ENCODE measurements at regions not wholly inside any gene's neighbourhood (a gene's known extent, or its start where the extent isn't known, plus 50 kb on each side); places are given as distances from the start of the nearest gene placed in this dataset.
A peak's percentile ranks its signal among the peaks of the same experiment; 100 is the strongest.

GRCh38 chr11:23959462-23959861, 537.4 kb upstream of the LUZP2 start:
- Histone ChIP-seq H3K27me3 (ENCODE audit: control insufficient read depth, insufficient read depth) (no peaks in the 10 kb centered on the region), H3K9me3 (ENCODE audit: control insufficient read depth, low read length) (no peaks in the 10 kb centered on the region), H3K4me3 (ENCODE audit: low read length) (no peak overlapping the region), H3K27ac (ENCODE audit: low read length) (no peak overlapping the region), H3K4me1 (ENCODE audit: control insufficient read depth, insufficient read depth, low read length) (no peaks in the 10 kb centered on the region)
- intact Hi-C loops (cut with DNase I) = no loop called here
- WGBS = 64% methylated on average over 3 of the region's 3 CpGs
- DNase-seq (no peak), ATAC-seq (no peak)

GRCh38 chr11:23961503-23962338, 535.1 kb upstream of the LUZP2 start:
- 86% methylated on average over 20 of the region's 20 CpGs for WGBS
- Histone ChIP-seq H3K4me1 (ENCODE audit: control insufficient read depth, insufficient read depth, low read length) (no peaks in the 10 kb centered on the region), H3K27me3 (ENCODE audit: control insufficient read depth, insufficient read depth) (no peaks in the 10 kb centered on the region), H3K9me3 (ENCODE audit: control insufficient read depth, low read length) (no peaks in the 10 kb centered on the region), H3K27ac (ENCODE audit: low read length) (no peak overlapping the region), H3K4me3 (ENCODE audit: low read length) (no peak overlapping the region)
- ATAC-seq (no peak), DNase-seq (peak in 2 of 3 donors; percentile 13 to 33)
- intact Hi-C loops (cut with DNase I) = no loop called here

GRCh38 chr11:23973244-23973643, 523.6 kb upstream of the LUZP2 start:
- WGBS = 63% methylated on average over 2 of the region's 2 CpGs
- Histone ChIP-seq H3K4me1 (ENCODE audit: control insufficient read depth, insufficient read depth, low read length) (no peaks in the 10 kb centered on the region), H3K27ac (ENCODE audit: low read length) (no peak overlapping the region), H3K27me3 (ENCODE audit: control insufficient read depth, insufficient read depth) (no peaks in the 10 kb centered on the region), H3K4me3 (ENCODE audit: low read length) (no peak overlapping the region), H3K9me3 (ENCODE audit: control insufficient read depth, low read length) (no peaks in the 10 kb centered on the region)
- intact Hi-C loops (cut with DNase I) = no loop called here
- no peak for ATAC-seq
- no peak for DNase-seq

GRCh38 chr11:23974051-23974450, 522.8 kb upstream of the LUZP2 start:
- no peaks in the 10 kb centered on the region for H3K9me3 ChIP-seq (ENCODE audit: control insufficient read depth, low read length)
- no peaks in the 10 kb centered on the region for H3K27me3 ChIP-seq (ENCODE audit: control insufficient read depth, insufficient read depth)
- DNase-seq (no peak), ATAC-seq (no peak)
- intact Hi-C loops (cut with DNase I) = no loop called here
- 50% methylated on average over 3 of the region's 3 CpGs for WGBS
- H3K4me3 ChIP-seq (ENCODE audit: low read length) = no peak overlapping the region
- no peaks in the 10 kb centered on the region for H3K4me1 ChIP-seq (ENCODE audit: control insufficient read depth, insufficient read depth, low read length)
- H3K27ac ChIP-seq (ENCODE audit: low read length) = no peak overlapping the region

- no peak overlapping the region for H3K4me3 ChIP-seq (ENCODE audit: low read length)
- intact Hi-C loops (cut with DNase I) = no loop called here
- H3K27ac ChIP-seq (ENCODE audit: low read length) = no peak overlapping the region
- no peaks in the 10 kb centered on the region for H3K9me3 ChIP-seq (ENCODE audit: control insufficient read depth, low read length)
- ATAC-seq (no peak), DNase-seq (no peak)
- no peaks in the 10 kb centered on the region for H3K4me1 ChIP-seq (ENCODE audit: control insufficient read depth, insufficient read depth, low read length)
- no peaks in the 10 kb centered on the region for H3K27me3 ChIP-seq (ENCODE audit: control insufficient read depth, insufficient read depth)
These were observed 522.3 kb upstream of the LUZP2 start for GRCh38 chr11:23974601-23975000.

- intact Hi-C loops (cut with DNase I) = no loop called here
- no peak overlapping the region for H3K27ac ChIP-seq (ENCODE audit: low read length)
- no peaks in the 10 kb centered on the region for H3K27me3 ChIP-seq (ENCODE audit: control insufficient read depth, insufficient read depth)
- H3K9me3 ChIP-seq (ENCODE audit: control insufficient read depth, low read length) = no peaks in the 10 kb centered on the region
- no peak for DNase-seq
- WGBS = 44% methylated on average over 1 of the region's 1 CpG
- H3K4me3 ChIP-seq (ENCODE audit: low read length) = no peak overlapping the region
- ATAC-seq = no peak
- no peaks in the 10 kb centered on the region for H3K4me1 ChIP-seq (ENCODE audit: control insufficient read depth, insufficient read depth, low read length)
These were observed 520.4 kb upstream of the LUZP2 start for GRCh38 chr11:23976426-23976825.

GRCh38 chr11:23976841-23977271, 520.0 kb upstream of the LUZP2 start:
- no peak for ATAC-seq
- intact Hi-C loops (cut with DNase I) = no loop called here
- Histone ChIP-seq H3K4me3 (ENCODE audit: low read length) (no peak overlapping the region), H3K27ac (ENCODE audit: low read length) (no peak overlapping the region), H3K9me3 (ENCODE audit: control insufficient read depth, low read length) (no peaks in the 10 kb centered on the region), H3K27me3 (ENCODE audit: control insufficient read depth, insufficient read depth) (no peaks in the 10 kb centered on the region), H3K4me1 (ENCODE audit: control insufficient read depth, insufficient read depth, low read length) (no peaks in the 10 kb centered on the region)
- DNase-seq = no peak

- no peaks in the 10 kb centered on the region for H3K27me3 ChIP-seq (ENCODE audit: control insufficient read depth, insufficient read depth)
- DNase-seq (no peak), ATAC-seq (no peak)
- intact Hi-C loops (cut with DNase I) = no loop called here
- WGBS = 63% methylated on average over 1 of the region's 1 CpG
- H3K9me3 ChIP-seq (ENCODE audit: control insufficient read depth, low read length) = no peaks in the 10 kb centered on the region
- no peaks in the 10 kb centered on the region for H3K4me1 ChIP-seq (ENCODE audit: control insufficient read depth, insufficient read depth, low read length)
- H3K4me3 ChIP-seq (ENCODE audit: low read length) = no peak overlapping the region
- no peak overlapping the region for H3K27ac ChIP-seq (ENCODE audit: low read length)
These were observed 508.4 kb upstream of the LUZP2 start for GRCh38 chr11:23988381-23989006.

GRCh38 chr11:23990346-23991164, 506.3 kb upstream of the LUZP2 start:
- 64% methylated on average over 2 of the region's 2 CpGs for WGBS
- Histone ChIP-seq H3K4me1 (ENCODE audit: control insufficient read depth, insufficient read depth, low read length) (no peaks in the 10 kb centered on the region), H3K9me3 (ENCODE audit: control insufficient read depth, low read length) (no peaks in the 10 kb centered on the region), H3K27ac (ENCODE audit: low read length) (no peak overlapping the region), H3K27me3 (ENCODE audit: control insufficient read depth, insufficient read depth) (no peaks in the 10 kb centered on the region), H3K4me3 (ENCODE audit: low read length) (no peak overlapping the region)
- DNase-seq (no peak), ATAC-seq (no peak)
- intact Hi-C loops (cut with DNase I) = no loop called here

- H3K4me1 ChIP-seq (ENCODE audit: control insufficient read depth, insufficient read depth, low read length) = no peaks in the 10 kb centered on the region
- WGBS = 34% methylated on average over 2 of the region's 2 CpGs
- ATAC-seq (peak; percentile 47 to 73), DNase-seq (peak in 1 of 3 donors; percentile 42)
- no peak overlapping the region for H3K27ac ChIP-seq (ENCODE audit: low read length)
- no peak overlapping the region for H3K4me3 ChIP-seq (ENCODE audit: low read length)
- intact Hi-C loops (cut with DNase I) = no loop called here
- H3K27me3 ChIP-seq (ENCODE audit: control insufficient read depth, insufficient read depth) = no peaks in the 10 kb centered on the region
- no peaks in the 10 kb centered on the region for H3K9me3 ChIP-seq (ENCODE audit: control insufficient read depth, low read length)
These were observed 505.7 kb upstream of the LUZP2 start for GRCh38 chr11:23991165-23991539.

GRCh38 chr11:23995891-23996290, 501.0 kb upstream of the LUZP2 start:
- ATAC-seq (no peak), DNase-seq (no peak)
- H3K27ac ChIP-seq (ENCODE audit: low read length) = no peak overlapping the region
- no peak overlapping the region for H3K4me3 ChIP-seq (ENCODE audit: low read length)
- H3K9me3 ChIP-seq (ENCODE audit: control insufficient read depth, low read length) = no peaks in the 10 kb centered on the region
- H3K27me3 ChIP-seq (ENCODE audit: control insufficient read depth, insufficient read depth) = no peaks in the 10 kb centered on the region
- intact Hi-C loops (cut with DNase I) = no loop called here
- H3K4me1 ChIP-seq (ENCODE audit: control insufficient read depth, insufficient read depth, low read length) = no peaks in the 10 kb centered on the region

Measured in right cardiac atrium (tissue), 5 donors.